Neutrophil (primary cell): ENCODE measurements at regions not wholly inside any gene's neighbourhood (a gene's known extent, or its start where the extent isn't known, plus 50 kb on each side); places are given as distances from the start of the nearest gene placed in this dataset.
"Not testable (repeated sequence)": the region's sequence is repeated elsewhere in the genome, so short reads cannot be mapped to it uniquely, and the experiment has no call there.

Source experiments
- H3K27ac ChIP-seq: fragments of 200-600 bp; sonication (generic); 2 replicates; pipeline ENCODE4 v1.5.1; 2016; ENCODE audit warnings: mild to moderate bottlenecking, moderate library complexity
- H3K27me3 ChIP-seq: fragments of 200-600 bp; sonication (generic); 2 replicates; pipeline ENCODE4 v1.6.0; 2016; ENCODE audit warnings: mild to moderate bottlenecking
- H3K36me3 ChIP-seq: fragments of 200-600 bp; sonication (generic); 2 replicates; pipeline ENCODE4 v1.5.1; 2017
- H3K4me1 ChIP-seq, 2 experiments: fragments of 200-600 bp in 1 of 2; sonication (generic) in 1 of 2; 1 replicate in 1 of 2; 2 replicates in 1 of 2; pipeline versions ENCODE4 v1.5.1 to v1.6.1; 2013 to 2016; ENCODE audit warnings: low read depth in 1 of 2, low read length in 1 of 2, mild to moderate bottlenecking in 1 of 2, moderate library complexity in 1 of 2; ENCODE audit not compliant: control insufficient read depth in 1 of 2, insufficient read depth in 1 of 2
- H3K4me3 ChIP-seq, 2 experiments: fragments of 200-600 bp in 1 of 2; sonication (generic) in 1 of 2; 1 replicate in 1 of 2; 2 replicates in 1 of 2; pipeline ENCODE4 v1.5.1; 2013 to 2016; ENCODE audit warnings: low read depth in 1 of 2, low read length in 1 of 2, mild to moderate bottlenecking in 1 of 2, moderate library complexity in 1 of 2
- H3K9me3 ChIP-seq: fragments of 200-600 bp; sonication (generic); 2 replicates; pipeline ENCODE4 v1.5.1; 2016
- CTCF ChIP-seq: fragments of 200-600 bp; sonication (generic); IDR thresholded peaks from 2 replicates; pipeline ENCODE4 v1.5.1; 2016; ENCODE audit warnings: antibody characterized with exemption

- no peaks in the 10 kb centered on the region for H3K9me3 ChIP-seq
- no peaks in the 10 kb centered on the region for H3K4me1 ChIP-seq
- no peak overlapping the region for H3K4me3 ChIP-seq
- H3K27me3 ChIP-seq, result peaks cover 30% of the 10 kb centered on the region
- no peaks in the 10 kb centered on the region for H3K36me3 ChIP-seq
- no peak overlapping the region for H3K27ac ChIP-seq
- TF ChIP-seq CTCF, result no peak
These were observed 51.9 kb upstream of the MCUR1 start for GRCh38 chr6:13866301-13866700.

- H3K4me1 ChIP-seq, result no peaks in the 10 kb centered on the region
- peaks cover 38% of the 10 kb centered on the region for H3K27me3 ChIP-seq
- no peak overlapping the region for H3K4me3 ChIP-seq
- no peak for TF ChIP-seq CTCF
- H3K9me3 ChIP-seq, result peaks cover 7% of the 10 kb centered on the region
- H3K36me3 ChIP-seq, result no peaks in the 10 kb centered on the region
- H3K27ac ChIP-seq, result no peak overlapping the region
These were observed 50.8 kb upstream of the MCUR1 start for GRCh38 chr6:13865141-13865540.

GRCh38 chr6:13864669-13865068 is 50.3 kb upstream of the MCUR1 start:
- H3K9me3 ChIP-seq, H3K4me1 ChIP-seq, H3K4me3 ChIP-seq, H3K27ac ChIP-seq, H3K36me3 ChIP-seq: not testable (repeated sequence)
- H3K27me3 ChIP-seq, result peaks cover 43% of the 10 kb centered on the region
